GM21825 (cell line): ENCODE measurements at regions not wholly inside any gene's neighbourhood (a gene's known extent, or its start where the extent isn't known, plus 50 kb on each side); places are given as distances from the start of the nearest gene placed in this dataset.
"Not testable (repeated sequence)": the region's sequence is repeated elsewhere in the genome, so short reads cannot be mapped to it uniquely, and the experiment has no call there.

Experiments used
- ATAC-seq: cut with Tn5 transposase; IDR thresholded peaks from one replicate; pipeline ENCODE4 v1.9.1; 2021; ENCODE audit warnings: mild to moderate bottlenecking, moderate library complexity; ENCODE audit not compliant: unreplicated experiment

DNA sequence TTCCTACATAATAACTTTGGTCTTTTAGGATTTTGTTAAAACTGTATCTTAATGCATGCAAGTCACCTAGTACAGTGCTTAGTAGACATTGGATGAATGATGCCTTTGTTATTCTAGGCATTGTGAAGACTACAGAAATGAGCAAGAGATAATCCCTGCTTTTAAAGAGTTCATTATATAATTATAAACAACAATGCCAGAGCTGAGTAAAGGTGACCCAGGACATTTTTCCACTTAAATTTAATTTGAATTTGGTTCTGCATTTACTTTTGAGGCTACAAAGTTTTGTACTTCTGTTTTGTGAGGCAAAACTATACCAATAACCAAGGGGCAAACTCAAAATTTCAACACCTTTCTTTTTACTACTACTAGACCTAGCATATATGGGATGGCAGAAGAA is 182.0 kb upstream of the SESN3 start:
- no peak for ATAC-seq

DNA sequence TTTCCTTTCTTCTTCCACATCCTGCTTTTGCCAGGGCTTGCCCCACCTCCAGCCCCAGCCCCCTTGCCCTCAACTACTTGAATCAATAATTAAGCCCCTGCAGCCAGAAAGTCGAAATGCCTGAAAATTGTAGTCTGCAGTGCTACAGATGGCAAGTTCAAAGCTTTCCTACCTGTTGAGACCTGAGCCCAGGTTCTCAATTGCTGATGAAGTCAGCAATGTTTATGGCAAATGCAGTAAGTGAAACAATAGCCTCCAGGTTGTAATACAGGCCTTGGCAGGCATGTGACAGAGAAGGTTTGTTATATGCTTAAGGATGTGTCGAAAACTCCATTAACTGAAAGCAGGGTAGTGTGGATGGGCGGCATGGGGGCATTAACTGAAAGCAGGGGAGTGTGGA is 181.1 kb upstream of the SESN3 start:
- no peak for ATAC-seq

DNA sequence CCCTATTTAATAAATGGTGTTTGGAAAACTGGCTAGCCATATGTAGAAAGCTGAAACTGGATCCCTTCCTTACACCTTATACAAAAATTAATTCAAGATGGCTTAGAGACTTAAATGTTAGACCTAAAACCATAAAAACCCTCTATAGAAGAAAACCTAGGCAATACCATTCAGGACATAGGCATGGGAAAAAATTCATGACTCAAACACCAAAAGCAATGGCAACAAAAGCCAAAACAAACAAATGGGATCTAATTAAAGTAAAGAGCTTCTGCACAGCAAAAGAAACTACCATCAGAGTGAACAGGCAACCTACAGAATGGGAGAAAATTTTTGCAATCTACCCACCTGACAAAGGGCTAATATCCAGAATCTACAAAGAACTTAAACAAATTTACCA is 179.7 kb upstream of the SESN3 start:
- not testable (repeated sequence) for ATAC-seq

DNA sequence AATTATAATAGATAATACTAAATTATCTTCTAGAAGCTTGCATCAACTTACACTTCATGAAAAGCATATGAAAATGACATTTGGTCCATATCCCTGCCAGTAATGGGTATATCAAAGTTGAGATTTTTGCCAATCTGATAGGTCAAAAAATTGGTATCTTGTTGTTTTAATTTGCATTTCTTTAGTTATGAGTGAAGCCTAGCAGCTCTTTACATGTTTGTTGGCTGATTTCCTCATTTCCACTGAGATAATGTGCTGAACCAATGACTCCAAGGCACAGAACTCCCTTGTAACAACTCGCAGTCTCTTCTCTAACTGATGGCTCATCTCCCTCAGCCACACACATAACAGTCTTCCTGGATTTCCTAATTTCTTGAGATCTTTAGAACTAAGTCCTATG is 175.3 kb upstream of the SESN3 start:
- ATAC-seq: no peak

DNA sequence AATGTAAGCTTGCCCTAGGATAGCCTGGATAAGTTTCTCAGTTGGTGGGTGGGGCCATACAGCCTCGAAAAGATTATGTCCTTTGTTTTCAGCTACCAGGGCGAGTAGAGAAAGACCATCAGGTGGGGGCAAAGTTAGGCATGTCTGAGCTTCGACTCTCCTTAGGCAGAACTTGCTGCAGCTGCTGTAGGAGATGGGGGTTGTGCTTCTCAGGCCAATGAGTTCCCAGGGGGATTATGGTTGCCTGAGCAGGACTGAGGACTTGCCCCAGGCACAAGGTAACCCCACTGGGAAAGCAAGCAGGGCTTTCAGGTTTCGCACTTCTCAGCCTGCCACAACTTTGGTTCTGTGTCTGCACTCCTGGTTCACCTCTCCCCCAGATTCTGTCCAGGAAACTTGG is 173.4 kb upstream of the SESN3 start:
- ATAC-seq: no peak

DNA sequence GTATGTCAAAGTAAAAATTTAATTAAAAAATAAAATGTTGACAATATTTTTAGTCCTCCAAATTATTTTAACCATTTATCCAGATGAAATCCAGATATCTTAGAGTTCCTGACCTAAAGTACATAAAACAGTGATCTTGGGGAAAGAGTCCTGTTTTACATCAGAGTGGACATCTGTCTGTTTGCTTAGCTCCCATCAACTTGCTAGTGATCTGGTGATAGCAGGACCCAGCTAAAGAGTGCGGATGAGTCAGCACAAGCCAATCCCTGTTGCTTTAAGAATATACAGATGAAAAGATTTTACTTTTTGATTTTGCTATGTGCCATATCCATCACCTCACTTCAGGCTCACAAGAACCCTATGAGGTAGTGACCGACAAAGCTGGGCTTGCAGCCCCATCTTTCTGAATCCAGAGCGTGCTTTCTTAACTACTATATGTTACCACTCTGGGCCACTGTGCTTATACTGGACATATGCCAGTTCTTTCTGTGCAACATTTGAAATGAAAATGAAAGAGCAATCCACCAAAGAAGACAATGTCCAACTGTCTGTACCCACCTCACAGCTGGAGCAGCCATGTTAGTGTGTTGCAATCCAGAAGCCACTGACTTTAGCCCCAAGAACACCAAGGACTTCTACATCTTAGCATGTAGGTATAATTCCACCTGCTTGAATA is 167.6 kb upstream of the SESN3 start:
- no peak for ATAC-seq

DNA sequence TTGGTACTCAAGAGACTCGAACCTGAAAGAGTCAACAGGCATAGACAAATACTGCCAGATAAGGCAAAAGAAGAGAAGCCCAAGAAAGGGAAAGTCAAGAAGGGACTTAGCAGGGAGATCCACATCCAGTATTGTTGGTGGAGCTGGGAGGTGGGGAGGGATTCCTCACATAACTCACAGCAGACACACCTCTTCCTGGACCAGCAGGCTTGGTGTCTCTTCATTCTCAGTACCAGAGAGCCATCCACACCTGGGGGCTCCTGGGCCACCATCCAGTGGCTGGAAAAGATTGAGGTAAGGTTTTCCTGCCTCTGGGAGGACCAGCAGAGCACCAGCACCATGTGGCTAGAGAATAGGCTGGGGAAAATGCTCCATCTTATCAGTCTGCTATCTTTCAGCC is 161.6 kb upstream of the SESN3 start:
- no peak for ATAC-seq

DNA sequence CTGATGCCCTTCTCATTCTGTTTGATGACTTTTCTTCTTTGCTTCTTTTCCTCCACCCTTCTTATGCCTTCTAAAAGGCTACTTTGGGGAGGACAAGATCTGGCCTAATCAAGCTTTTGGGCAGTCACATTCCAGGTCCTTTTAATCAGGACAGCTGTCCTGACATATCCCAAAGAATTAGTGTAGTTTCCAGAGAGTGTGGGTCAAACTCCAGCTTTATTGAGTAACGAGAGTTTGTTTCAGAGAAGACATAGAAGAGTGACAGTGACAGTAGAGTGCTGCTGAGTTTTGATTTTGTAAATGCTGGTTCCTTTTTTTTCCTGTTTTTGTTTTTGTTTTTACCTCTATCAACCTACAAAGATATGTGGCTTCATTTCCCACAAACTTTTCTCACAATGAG is 158.4 kb upstream of the SESN3 start:
- no peak for ATAC-seq

DNA sequence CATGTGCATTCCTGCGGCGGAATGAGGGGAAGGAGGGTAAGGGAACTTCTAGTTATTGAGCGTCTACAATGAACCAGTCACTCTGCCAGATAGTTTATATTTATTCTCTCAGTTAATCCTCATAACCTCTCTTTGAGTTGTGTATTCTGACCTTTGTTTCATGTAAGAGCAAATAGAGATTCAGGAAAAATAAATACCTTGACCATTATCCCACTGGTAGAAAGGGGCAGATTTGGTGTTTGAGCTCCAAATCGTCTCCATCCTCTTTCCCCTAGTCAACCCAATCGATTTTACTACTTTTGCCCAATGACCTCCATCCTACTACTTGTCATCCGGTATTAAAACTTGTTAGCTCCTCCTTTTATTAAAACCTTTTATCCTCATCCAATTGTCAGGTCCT is 157.1 kb upstream of the SESN3 start:
- ATAC-seq: no peak

DNA sequence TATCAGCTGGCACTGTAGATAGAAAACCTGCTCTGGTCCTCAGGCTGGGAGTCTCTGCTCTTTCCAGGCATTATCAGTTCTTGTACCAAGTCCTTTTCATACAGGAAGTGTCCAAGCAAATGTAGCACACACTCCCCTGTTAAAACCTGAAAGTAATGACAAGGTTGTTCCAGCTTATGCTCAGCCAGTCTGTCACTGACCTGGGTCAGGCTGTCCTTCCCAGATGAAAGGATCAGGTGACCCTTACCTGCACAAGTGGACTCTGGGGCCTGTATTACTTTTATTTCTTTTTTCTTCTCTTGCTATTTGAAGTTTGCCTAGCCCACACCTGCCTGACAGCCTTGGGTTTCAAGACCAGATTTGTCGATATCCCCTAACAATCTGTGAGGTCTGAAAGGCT is 156.3 kb upstream of the SESN3 start:
- ATAC-seq: no peak

DNA sequence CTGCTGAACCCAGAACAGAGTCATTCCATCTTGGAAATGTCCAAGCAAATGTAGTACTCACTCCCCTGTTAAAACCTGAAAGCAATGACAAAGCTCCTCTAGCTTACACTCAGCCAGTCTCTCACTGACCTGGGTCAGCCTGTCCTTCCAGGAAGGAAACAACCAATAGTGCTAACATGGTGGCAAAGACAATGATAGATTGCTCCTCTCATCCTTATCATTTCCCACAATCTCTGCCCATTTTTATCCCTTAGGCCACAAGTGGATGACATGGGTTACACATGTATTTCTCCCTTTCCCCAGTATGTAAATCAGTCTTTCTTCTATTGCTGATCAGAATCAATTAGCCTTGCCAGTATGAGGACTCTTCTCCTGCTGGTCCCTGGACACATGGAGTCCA is 154.6 kb upstream of the SESN3 start:
- ATAC-seq: no peak

DNA sequence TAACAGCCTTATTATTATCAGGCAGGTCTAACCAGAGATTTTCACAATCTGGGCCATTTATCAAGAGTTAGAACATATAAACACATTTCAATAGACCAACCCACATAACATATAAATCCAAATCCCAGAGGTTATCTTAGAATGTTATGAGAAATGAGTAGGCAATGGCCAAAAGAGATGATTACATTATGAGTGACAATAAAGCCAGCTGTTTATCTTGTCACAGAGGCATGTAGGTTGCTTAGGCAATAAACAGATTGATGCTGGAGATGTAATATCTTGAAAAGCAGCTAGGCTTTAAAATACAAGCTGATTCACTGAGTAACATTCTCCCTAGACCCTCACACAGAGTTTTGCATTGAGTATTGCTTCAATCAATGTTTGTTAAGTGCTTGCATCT is 148.5 kb upstream of the SESN3 start:
- no peak for ATAC-seq

DNA sequence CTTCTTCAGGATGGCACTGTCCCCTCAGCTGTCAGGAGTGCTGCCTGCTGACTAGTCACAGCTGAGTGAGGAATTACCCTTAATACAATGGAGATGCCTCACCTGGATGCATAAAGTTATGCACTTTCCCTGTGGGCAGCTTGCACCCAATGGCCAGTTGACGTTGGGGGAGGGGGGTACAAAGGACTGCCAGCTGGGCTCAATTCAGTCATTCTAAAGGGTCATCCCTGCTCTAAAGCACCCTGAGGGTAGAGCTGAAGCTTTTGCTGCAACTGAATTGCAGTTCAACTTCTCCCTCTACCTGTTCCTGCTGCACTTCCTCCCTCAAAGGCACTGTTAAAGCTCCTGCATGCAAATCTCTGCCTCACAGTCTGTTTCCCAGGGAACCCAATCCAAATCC is 147.8 kb upstream of the SESN3 start:
- ATAC-seq: no peak

DNA sequence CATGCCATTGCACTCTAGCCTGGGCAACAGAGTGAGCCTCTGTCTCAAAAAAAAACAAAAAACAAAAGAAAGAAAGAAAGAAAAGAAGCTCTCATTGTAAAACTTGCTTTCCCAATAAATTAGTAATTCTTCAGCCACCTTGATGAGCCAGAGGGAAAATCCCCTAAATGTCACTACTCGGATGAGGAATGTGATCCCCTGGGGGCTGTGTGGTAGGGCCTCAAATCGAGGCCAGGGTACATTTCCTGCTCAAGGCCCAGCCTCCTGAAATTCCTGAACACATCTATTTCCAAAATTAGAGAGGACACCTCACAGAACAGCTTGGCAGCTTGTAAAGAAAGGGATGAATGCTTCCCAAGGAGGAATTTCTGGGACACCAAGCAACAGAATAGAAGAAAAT is 147.1 kb upstream of the SESN3 start:
- no peak for ATAC-seq

DNA sequence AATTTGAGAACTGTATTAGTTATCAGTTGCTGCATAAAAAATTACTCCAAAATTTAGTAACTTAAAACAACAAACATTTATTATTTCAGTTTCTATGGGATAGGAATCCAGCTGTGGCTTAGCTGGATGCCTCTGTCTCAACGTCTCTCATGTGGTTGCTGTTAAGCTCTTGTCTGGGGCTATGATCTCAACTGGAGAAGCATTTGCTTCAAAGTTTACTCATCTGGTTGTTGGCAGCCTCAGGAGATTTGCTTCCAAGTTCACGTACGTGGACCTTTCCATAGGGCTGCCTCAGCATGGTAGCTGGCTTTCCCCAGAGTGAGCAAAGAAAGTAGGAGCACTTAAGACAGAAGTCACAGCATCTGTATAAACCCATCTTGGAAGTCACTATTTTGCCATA is 144.9 kb upstream of the SESN3 start:
- no peak for ATAC-seq

DNA sequence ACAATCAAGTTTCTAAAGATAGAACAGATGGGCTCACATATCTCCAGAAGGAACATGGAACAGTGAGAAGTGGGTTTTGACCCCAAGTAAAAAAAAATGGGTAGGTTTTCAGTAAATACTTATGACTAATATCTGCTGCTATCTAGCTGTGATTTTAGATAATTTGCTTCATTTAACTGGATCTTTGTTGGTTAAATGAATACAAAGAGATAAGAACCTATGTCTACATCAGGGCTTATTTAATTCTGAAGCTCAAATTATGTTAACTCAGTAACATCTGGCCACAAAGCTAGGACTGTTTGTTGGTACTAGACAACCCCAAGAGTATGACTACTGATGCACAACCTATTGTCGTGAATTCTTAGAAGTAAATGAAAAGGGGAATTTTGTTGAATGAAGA is 144.4 kb upstream of the SESN3 start:
- ATAC-seq: no peak

DNA sequence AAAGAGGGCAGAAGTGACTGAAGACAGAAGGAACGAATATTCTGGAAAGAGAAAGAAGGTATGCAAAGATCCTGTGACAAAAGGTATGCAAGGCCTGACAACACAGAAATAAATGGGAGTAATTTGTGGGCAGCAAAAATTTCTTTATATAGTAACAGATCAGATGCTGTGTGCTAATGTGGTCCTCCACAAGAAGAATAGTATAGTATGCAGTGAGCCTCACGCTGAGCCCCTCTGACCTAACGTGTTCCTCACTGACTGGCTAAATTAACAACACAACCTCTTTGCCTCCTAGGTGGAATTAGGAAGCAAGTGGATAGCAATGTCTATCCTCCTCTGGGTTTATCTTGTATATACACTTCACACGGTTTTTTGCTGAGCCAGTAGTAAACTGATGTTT is 143.1 kb upstream of the SESN3 start:
- ATAC-seq: no peak

DNA sequence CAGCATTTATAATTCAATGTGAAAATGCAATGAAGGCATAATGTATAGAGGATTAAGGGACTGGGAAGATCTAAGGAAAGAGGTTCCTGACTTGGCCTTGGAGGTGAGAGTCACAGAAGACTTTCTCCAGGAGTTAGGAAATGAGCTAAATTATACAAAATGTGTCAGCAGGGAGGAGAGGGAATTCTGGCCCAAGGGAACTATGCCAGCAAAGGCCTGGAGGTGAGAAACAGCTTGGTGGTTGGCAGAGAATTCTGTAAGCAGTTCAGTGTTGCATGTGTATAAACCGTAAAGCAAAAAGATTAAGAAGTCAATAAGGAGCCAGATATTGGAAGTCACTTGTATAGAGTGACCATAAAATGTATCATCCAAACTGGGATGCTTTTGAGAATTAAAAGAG is 142.2 kb upstream of the SESN3 start:
- no peak for ATAC-seq

DNA sequence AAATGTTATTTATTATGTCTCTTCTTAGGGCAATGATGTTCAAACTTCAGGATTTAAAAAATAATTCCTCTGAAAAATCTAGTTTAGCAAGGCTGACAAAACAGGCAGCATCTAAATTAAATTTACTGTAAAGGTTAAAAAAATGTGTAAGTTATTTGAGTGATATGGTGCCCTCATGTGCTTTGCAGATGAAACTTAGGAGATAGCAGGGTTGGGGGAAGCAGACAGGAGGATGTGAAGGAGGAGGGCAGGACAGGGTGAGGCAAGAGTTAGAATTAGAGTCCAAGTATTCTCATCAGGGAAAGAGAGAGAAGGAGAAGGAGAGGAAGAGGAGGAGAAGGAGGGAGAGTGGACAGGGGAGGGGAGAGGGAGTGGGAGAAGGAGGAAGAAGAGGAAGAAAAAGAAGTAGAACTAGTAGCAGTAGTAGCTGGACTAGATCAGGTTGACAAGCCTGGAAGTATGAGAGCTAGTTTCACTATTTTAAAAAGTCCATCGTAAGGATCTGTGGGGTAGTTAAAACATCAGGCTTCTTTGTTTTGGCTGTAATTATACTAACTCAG is 141.2 kb upstream of the SESN3 start:
- ATAC-seq: no peak

DNA sequence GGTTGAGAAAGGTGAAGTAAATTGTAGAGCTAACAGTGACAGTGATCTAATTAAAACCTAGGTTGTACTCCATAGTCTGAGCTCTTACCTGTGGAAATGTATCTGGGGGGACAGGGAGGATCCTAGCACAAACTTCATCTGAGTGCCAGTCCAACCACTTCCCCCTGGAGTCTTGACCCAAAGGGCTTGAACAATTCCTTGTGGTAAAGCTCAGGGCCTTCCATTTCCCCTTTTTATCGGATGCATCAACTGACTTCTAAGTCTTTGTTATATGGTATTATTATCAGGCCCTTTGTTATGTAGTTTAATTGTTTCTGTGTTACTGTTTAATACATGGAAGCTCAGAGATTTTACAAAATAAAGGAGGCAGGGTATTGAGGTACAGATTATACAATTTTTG is 140.2 kb upstream of the SESN3 start:
- no peak for ATAC-seq

DNA sequence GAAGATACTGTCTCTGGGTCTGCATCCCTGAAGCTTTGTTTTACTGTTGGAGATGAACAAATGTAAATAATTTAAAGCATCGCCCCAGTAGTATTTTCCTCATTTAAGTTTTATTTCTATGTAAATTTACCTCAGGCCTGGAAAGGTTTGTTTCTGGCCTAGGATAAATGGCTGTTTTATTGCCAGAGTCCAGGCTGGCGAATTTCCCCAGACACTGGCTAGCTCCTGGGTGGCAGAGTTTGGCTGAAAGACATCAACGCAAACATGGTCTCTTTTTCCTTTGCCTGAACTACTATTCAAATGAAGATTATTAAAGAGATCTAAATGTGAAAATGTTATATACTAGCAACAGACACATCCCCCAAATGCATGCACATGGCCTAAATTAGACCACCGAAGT is 136.7 kb upstream of the SESN3 start:
- ATAC-seq: no peak

DNA sequence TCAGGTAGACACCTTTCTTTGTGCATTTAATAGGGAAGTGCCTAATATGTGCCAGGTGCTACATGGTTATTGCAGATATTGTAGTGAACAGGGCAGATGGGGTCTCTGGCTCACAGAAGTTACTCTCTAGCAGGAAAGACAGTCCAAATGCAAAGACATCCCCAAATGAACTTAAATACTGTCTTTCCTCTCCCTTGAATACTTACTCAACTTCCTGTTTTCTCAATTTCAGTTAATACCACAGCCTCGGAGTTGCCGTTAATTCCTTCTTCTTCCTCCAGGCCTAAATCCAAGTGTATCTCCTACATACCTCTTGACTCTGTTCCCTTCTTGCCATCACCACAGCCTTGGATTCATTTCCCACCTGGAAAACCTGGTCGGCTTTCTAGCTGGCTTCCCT is 134.3 kb upstream of the SESN3 start:
- no peak for ATAC-seq
